Neural cell (in vitro differentiated cells): ENCODE measurements at regions not wholly inside any gene's neighbourhood (a gene's known extent, or its start where the extent isn't known, plus 50 kb on each side); places are given as distances from the start of the nearest gene placed in this dataset.
"Not testable (repeated sequence)": the region's sequence is repeated elsewhere in the genome, so short reads cannot be mapped to it uniquely, and the experiment has no call there.

Experiments
- H2AFZ ChIP-seq: fragments of 200-600, 300-800 bp; sonication (generic), shearing (Covaris generic); 2 replicates; pipeline ENCODE4 v1.6.0; 2014; ENCODE audit warnings: low read depth, mild to moderate bottlenecking, antibody characterized with exemption, low read length, moderate library complexity
- H3F3A ChIP-seq: fragments of 200-600 bp; shearing (Covaris generic); 2 replicates; pipeline ENCODE4 v1.6.1; 2016; ENCODE audit warnings: mild to moderate bottlenecking, moderate library complexity, mixed read lengths, antibody characterized with exemption, low read length; ENCODE audit not compliant: insufficient read depth, poor library complexity, severe bottlenecking
- H3K27ac ChIP-seq: fragments of 200-600, 300-800 bp; sonication (generic), shearing (Covaris generic); 2 replicates; pipeline ENCODE4 v1.5.1; 2014; ENCODE audit warnings: mild to moderate bottlenecking, low read length, moderate library complexity
- H3K27me3 ChIP-seq: fragments of 300-800, 200-600 bp; sonication (generic), shearing (Covaris generic); 2 replicates; pipeline ENCODE4 v1.6.0; 2014; ENCODE audit warnings: mild to moderate bottlenecking, low read depth, low read length, moderate library complexity; ENCODE audit not compliant: insufficient read depth
- H3K36me3 ChIP-seq: fragments of 300-800, 200-600 bp; sonication (generic), shearing (Covaris generic); 2 replicates; pipeline ENCODE4 v1.5.1; 2014; ENCODE audit warnings: mild to moderate bottlenecking, antibody characterized with exemption, low read length, moderate library complexity; ENCODE audit not compliant: insufficient read depth
- H3K4me2 ChIP-seq: fragments of 300-800, 200-600 bp; sonication (generic), shearing (Covaris generic); 2 replicates; pipeline ENCODE4 v1.6.0; 2014; ENCODE audit warnings: mild to moderate bottlenecking, low read length
- H3K4me3 ChIP-seq: fragments of 300-800, 200-600 bp; sonication (generic), shearing (Covaris generic); 2 replicates; pipeline ENCODE4 v1.5.1; 2014; ENCODE audit warnings: mild to moderate bottlenecking, low read length, moderate library complexity
- H3K79me2 ChIP-seq: fragments of 200-600 bp; shearing (Covaris generic); replicated peaks from 2 replicates; pipeline ENCODE4 v1.6.0; 2014; ENCODE audit warnings: mild to moderate bottlenecking, low read length, moderate library complexity; ENCODE audit not compliant: insufficient read depth
- H3K9ac ChIP-seq: fragments of 300-800, 200-600 bp; sonication (generic), shearing (Covaris generic); 2 replicates; pipeline ENCODE4 v1.6.1; 2016; ENCODE audit warnings: mild to moderate bottlenecking, low read length, mixed read lengths
- H3K9me2 ChIP-seq: fragments of 200-600 bp; shearing (Covaris generic); 2 replicates; pipeline ENCODE4 v1.6.1; 2016; ENCODE audit warnings: mild to moderate bottlenecking, low read length, mixed read lengths; ENCODE audit not compliant: insufficient read depth
- H3K9me3 ChIP-seq: fragments of 200-600, 300-800 bp; sonication (generic), shearing (Covaris generic); 2 replicates; pipeline ENCODE4 v1.6.1; 2016; ENCODE audit warnings: mild to moderate bottlenecking, mixed run types, low read length, moderate library complexity, mixed read lengths
- H4K20me1 ChIP-seq: fragments of 200-600 bp; shearing (Covaris generic); 2 replicates; pipeline ENCODE4 v1.6.1; 2016; ENCODE audit warnings: mild to moderate bottlenecking, mixed run types; ENCODE audit not compliant: insufficient read depth
- EP300 ChIP-seq: fragments of 450-650 bp; conservative IDR thresholded peaks from 2 replicates; pipeline ENCODE4 v1.6.1; 2014; ENCODE audit warnings: antibody characterized with exemption, mild to moderate bottlenecking, moderate library complexity; ENCODE audit not compliant: poor library complexity, severe bottlenecking
- EZH2 ChIP-seq: fragments of 200-600, 300-800 bp; shearing (Covaris generic), sonication (generic); IDR thresholded peaks from 2 replicates; pipeline ENCODE4 v1.6.1; 2014; ENCODE audit warnings: antibody characterized with exemption, low read length, borderline replicate concordance, mild to moderate bottlenecking; ENCODE audit not compliant: insufficient read depth, poor library complexity, severe bottlenecking
- MXI1 ChIP-seq: fragments of 450-650 bp; conservative IDR thresholded peaks from 2 replicates; pipeline ENCODE4 v1.6.1; 2014; ENCODE audit warnings: antibody characterized with exemption, mild to moderate bottlenecking; ENCODE audit not compliant: poor library complexity, severe bottlenecking
- POLR2AphosphoS5 ChIP-seq: IDR thresholded peaks from 2 replicates; pipeline ENCODE4 v1.6.1; 2012
- RAD21 ChIP-seq: fragments of 450-650 bp; conservative IDR thresholded peaks from 2 replicates; pipeline ENCODE4 v1.6.1; 2014; ENCODE audit warnings: antibody characterized with exemption, mild to moderate bottlenecking, moderate library complexity
- SMC3 ChIP-seq: fragments of 450-650 bp; conservative IDR thresholded peaks from 2 replicates; pipeline ENCODE4 v1.6.1; 2014; ENCODE audit warnings: antibody characterized with exemption, mild to moderate bottlenecking, moderate library complexity; ENCODE audit not compliant: poor library complexity
- TAF1 ChIP-seq: IDR thresholded peaks from 2 replicates; pipeline ENCODE4 v1.6.1; 2012; ENCODE audit warnings: low read depth
- TF ChIP-seq, protein P1 (sequence below): IDR thresholded peaks from 2 replicates; pipeline ENCODE4 v1.6.1; 2012; ENCODE audit warnings: borderline replicate concordance
- TF ChIP-seq, protein P2 (sequence below): fragments of 450-650 bp; IDR thresholded peaks from 2 replicates; pipeline ENCODE4 v1.5.1; 2014; ENCODE audit warnings: antibody characterized with exemption, mild to moderate bottlenecking, moderate library complexity; ENCODE audit not compliant: poor library complexity, severe bottlenecking

DNA sequence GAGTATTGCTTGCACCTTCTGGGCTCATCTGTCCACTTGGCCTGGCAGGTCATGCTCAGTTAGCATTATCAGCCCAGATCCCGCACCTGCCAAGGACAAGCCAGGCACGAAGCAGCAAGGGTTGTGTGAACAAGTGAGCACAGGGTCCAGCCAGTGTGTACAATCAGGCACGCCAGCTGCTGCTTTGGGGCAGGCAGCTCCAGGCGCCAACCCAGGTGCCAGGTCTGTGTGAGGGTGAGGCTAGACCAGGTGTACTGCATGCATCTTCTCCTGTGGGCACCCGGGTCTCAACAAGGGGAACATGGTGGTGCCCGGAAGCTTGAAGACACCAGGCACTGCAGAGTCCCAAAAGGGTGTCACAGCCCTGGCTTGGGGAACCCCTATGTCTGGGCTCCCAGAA is 1446.8 kb downstream of the PCDH9 start:
- no peaks in the 10 kb centered on the region for H3K9me3 ChIP-seq
- no peak overlapping the region for H2AFZ ChIP-seq
- TF ChIP-seq EP300 = no peak
- TF ChIP-seq RAD21 = no peak
- TF ChIP-seq, protein P1, sequence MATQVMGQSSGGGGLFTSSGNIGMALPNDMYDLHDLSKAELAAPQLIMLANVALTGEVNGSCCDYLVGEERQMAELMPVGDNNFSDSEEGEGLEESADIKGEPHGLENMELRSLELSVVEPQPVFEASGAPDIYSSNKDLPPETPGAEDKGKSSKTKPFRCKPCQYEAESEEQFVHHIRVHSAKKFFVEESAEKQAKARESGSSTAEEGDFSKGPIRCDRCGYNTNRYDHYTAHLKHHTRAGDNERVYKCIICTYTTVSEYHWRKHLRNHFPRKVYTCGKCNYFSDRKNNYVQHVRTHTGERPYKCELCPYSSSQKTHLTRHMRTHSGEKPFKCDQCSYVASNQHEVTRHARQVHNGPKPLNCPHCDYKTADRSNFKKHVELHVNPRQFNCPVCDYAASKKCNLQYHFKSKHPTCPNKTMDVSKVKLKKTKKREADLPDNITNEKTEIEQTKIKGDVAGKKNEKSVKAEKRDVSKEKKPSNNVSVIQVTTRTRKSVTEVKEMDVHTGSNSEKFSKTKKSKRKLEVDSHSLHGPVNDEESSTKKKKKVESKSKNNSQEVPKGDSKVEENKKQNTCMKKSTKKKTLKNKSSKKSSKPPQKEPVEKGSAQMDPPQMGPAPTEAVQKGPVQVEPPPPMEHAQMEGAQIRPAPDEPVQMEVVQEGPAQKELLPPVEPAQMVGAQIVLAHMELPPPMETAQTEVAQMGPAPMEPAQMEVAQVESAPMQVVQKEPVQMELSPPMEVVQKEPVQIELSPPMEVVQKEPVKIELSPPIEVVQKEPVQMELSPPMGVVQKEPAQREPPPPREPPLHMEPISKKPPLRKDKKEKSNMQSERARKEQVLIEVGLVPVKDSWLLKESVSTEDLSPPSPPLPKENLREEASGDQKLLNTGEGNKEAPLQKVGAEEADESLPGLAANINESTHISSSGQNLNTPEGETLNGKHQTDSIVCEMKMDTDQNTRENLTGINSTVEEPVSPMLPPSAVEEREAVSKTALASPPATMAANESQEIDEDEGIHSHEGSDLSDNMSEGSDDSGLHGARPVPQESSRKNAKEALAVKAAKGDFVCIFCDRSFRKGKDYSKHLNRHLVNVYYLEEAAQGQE = no peak
- no peak for TF ChIP-seq TAF1
- no peak for TF ChIP-seq EZH2
- TF ChIP-seq, protein P2, sequence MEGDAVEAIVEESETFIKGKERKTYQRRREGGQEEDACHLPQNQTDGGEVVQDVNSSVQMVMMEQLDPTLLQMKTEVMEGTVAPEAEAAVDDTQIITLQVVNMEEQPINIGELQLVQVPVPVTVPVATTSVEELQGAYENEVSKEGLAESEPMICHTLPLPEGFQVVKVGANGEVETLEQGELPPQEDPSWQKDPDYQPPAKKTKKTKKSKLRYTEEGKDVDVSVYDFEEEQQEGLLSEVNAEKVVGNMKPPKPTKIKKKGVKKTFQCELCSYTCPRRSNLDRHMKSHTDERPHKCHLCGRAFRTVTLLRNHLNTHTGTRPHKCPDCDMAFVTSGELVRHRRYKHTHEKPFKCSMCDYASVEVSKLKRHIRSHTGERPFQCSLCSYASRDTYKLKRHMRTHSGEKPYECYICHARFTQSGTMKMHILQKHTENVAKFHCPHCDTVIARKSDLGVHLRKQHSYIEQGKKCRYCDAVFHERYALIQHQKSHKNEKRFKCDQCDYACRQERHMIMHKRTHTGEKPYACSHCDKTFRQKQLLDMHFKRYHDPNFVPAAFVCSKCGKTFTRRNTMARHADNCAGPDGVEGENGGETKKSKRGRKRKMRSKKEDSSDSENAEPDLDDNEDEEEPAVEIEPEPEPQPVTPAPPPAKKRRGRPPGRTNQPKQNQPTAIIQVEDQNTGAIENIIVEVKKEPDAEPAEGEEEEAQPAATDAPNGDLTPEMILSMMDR = no peak
- no peak for TF ChIP-seq SMC3
- no peak for TF ChIP-seq MXI1

GRCh38 chr13:65771704-65772313 is 1458.3 kb downstream of the PCDH9 start:
- H3K4me3 ChIP-seq, H4K20me1 ChIP-seq, H3K27ac ChIP-seq, H3K79me2 ChIP-seq, H3K4me2 ChIP-seq, H3K36me3 ChIP-seq, H3F3A ChIP-seq, H3K27me3 ChIP-seq, H3K9me2 ChIP-seq, H3K9ac ChIP-seq, H3K9me3 ChIP-seq, H2AFZ ChIP-seq: not testable (repeated sequence)

More for the DNA sequence above, 1446.8 kb downstream of the PCDH9 start:
- H3F3A ChIP-seq = no peaks in the 10 kb centered on the region
- H3K9me2 ChIP-seq = no peaks in the 10 kb centered on the region
- H3K4me3 ChIP-seq = no peak overlapping the region
- H3K4me2 ChIP-seq = no peak overlapping the region
- H3K9ac ChIP-seq = no peak overlapping the region
- no peaks in the 10 kb centered on the region for H3K27me3 ChIP-seq
- no peak overlapping the region for H3K27ac ChIP-seq
- H3K79me2 ChIP-seq = no peaks in the 10 kb centered on the region
- H4K20me1 ChIP-seq = no peaks in the 10 kb centered on the region
- no peaks in the 10 kb centered on the region for H3K36me3 ChIP-seq

GRCh38 chr13:65768545-65768944 is 1461.6 kb downstream of the PCDH9 start:
- H3K4me2 ChIP-seq = no peak overlapping the region
- no peaks in the 10 kb centered on the region for H3F3A ChIP-seq
- H3K9me2 ChIP-seq = no peaks in the 10 kb centered on the region
- no peaks in the 10 kb centered on the region for H3K9me3 ChIP-seq
- H3K27me3 ChIP-seq = no peaks in the 10 kb centered on the region
- no peaks in the 10 kb centered on the region for H4K20me1 ChIP-seq
- no peak overlapping the region for H2AFZ ChIP-seq
- TF ChIP-seq RAD21 (no peak), EP300 (no peak), POLR2AphosphoS5 (no peak), MXI1 (no peak), SMC3 (no peak)
- no peak overlapping the region for H3K27ac ChIP-seq
- H3K4me3 ChIP-seq = no peak overlapping the region
- H3K79me2 ChIP-seq = no peaks in the 10 kb centered on the region
- no peaks in the 10 kb centered on the region for H3K36me3 ChIP-seq
- no peak overlapping the region for H3K9ac ChIP-seq
